Central memory CD8-positive, alpha-beta T cell (primary cell): ENCODE measurements at regions not wholly inside any gene's neighbourhood (a gene's known extent, or its start where the extent isn't known, plus 50 kb on each side); places are given as distances from the start of the nearest gene placed in this dataset.

Experiments used
- ATAC-seq: fragments of 150-1000 bp; cut with Tn5 transposase; replicated peaks from 2 replicates; pipeline ENCODE4 v1.10.0; 2022; ENCODE audit warnings: mild to moderate bottlenecking, moderate FRiP score, moderate number of reproducible peaks; ENCODE audit not compliant: poor library complexity, severe bottlenecking; ENCODE audit errors: extremely low read depth
- DNase-seq, 2 donors: peaks; one replicate each; pipeline ENCODE4 v3.0.0; 2021; ENCODE audit warnings: low spot score in 2 of 2
- H3K27ac Mint-ChIP-seq: one replicate; pipeline ENCODE4 v1.8.0; 2022; ENCODE audit warnings: low read depth, mild to moderate bottlenecking, moderate library complexity, mixed read lengths
- H3K27me3 Mint-ChIP-seq: one replicate; pipeline ENCODE4 v1.8.0; 2022; ENCODE audit warnings: mixed read lengths
- H3K36me3 Mint-ChIP-seq: one replicate; pipeline ENCODE4 v1.8.0; 2022; ENCODE audit warnings: mild to moderate bottlenecking, moderate library complexity, mixed read lengths; ENCODE audit not compliant: insufficient read depth
- H3K4me1 Mint-ChIP-seq: one replicate; pipeline ENCODE4 v1.8.0; 2022; ENCODE audit warnings: mixed read lengths
- H3K4me3 Mint-ChIP-seq: one replicate; pipeline ENCODE4 v1.8.0; 2022; ENCODE audit warnings: mild to moderate bottlenecking, moderate library complexity, mixed read lengths
- H3K9me3 Mint-ChIP-seq: one replicate; pipeline ENCODE4 v1.8.0; 2022; ENCODE audit warnings: mixed read lengths

DNA sequence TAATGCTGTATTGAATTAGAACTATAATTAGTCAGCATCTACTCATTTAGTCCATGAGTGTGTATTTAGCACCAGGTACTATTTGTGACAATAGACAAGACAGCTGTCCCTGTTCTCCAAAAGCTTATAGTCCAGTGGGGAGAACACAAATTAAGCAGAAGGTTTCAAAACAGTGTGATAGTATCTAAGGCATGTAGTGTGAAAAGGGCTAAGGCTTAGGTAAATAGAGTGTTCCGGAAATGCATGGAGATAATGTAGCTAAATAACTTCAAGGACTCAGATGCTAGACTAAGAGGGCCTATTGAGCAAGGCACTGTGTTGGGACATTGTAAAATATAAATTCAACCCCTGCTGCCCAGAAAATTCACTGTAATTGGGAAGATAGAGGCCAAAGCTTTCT is 144.1 kb upstream of the MIR17HG start:
- H3K27ac Mint-ChIP-seq = no peak overlapping the region
- peaks cover 2% of the 10 kb centered on the region for H3K36me3 Mint-ChIP-seq
- DNase-seq = no peak
- H3K27me3 Mint-ChIP-seq = peaks cover 7% of the 10 kb centered on the region
- H3K9me3 Mint-ChIP-seq = no peaks in the 10 kb centered on the region
- H3K4me3 Mint-ChIP-seq = no peak overlapping the region
- ATAC-seq = no peak
- H3K4me1 Mint-ChIP-seq = no peaks in the 10 kb centered on the region

DNA sequence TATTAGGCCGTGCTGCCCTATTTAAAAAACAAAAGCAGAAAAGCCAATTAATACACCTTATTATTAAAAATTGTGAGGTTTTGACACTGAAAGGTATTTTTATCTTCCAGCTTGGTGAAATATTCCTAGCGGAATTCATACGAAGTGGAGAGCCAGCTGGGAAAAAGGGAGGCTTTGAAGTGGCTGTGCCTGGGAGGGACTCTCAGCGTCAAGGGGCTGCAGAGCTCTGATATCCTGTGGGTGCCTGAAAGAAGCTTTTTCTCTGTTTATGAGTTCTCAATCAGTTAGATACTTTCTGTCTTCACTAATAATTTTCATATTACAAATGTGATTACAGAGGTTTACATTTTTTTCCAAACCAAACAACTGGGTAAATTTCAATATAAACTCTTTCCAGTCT is 140.2 kb upstream of the MIR17HG start:
- no peak overlapping the region for H3K4me3 Mint-ChIP-seq
- peaks cover 2% of the 10 kb centered on the region for H3K36me3 Mint-ChIP-seq
- DNase-seq (no peak), ATAC-seq (no peak)
- no peak overlapping the region for H3K27ac Mint-ChIP-seq
- no peaks in the 10 kb centered on the region for H3K27me3 Mint-ChIP-seq
- H3K4me1 Mint-ChIP-seq = no peaks in the 10 kb centered on the region
- no peaks in the 10 kb centered on the region for H3K9me3 Mint-ChIP-seq

DNA sequence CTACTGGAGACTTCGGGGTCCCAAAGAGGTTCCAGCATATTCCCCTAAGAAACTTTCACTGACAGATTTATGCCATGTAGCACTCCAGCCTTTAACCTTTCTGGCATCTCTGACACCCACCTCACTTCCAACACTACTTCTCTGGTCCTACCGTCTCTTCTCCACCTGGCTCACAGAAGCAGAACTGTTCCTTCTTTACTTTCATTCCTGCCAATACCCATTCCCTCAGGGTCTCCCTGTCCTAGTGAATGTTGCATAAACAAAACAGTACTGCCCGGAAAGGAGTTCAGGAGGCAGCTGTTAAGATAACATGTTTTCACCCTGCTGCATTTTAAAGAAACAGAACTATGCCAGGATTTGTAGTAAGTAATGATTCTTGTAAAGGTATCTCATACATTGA is 136.0 kb upstream of the MIR17HG start:
- DNase-seq (no peak), ATAC-seq (no peak)
- Mint-ChIP-seq H3K36me3 (no peaks in the 10 kb centered on the region), H3K27ac (no peak overlapping the region), H3K4me1 (no peaks in the 10 kb centered on the region), H3K4me3 (no peak overlapping the region), H3K27me3 (no peaks in the 10 kb centered on the region), H3K9me3 (no peaks in the 10 kb centered on the region)

GRCh38 chr13:91212231-91212630 is 135.3 kb upstream of the MIR17HG start:
- H3K27me3 Mint-ChIP-seq = peaks cover 4% of the 10 kb centered on the region
- no peak for ATAC-seq
- no peak overlapping the region for H3K4me3 Mint-ChIP-seq

GRCh38 chr13:91214031-91214430 is 133.5 kb upstream of the MIR17HG start:
- Mint-ChIP-seq H3K4me1 (no peaks in the 10 kb centered on the region), H3K4me3 (no peak overlapping the region), H3K9me3 (no peaks in the 10 kb centered on the region), H3K27me3 (peaks cover 12% of the 10 kb centered on the region), H3K27ac (no peak overlapping the region), H3K36me3 (no peaks in the 10 kb centered on the region)
- DNase-seq = no peak
- no peak for ATAC-seq

More at GRCh38 chr13:91212231-91212630, 135.3 kb upstream of the MIR17HG start:
- H3K27ac Mint-ChIP-seq = no peak overlapping the region
- no peaks in the 10 kb centered on the region for H3K9me3 Mint-ChIP-seq
- no peaks in the 10 kb centered on the region for H3K4me1 Mint-ChIP-seq
- H3K36me3 Mint-ChIP-seq = no peaks in the 10 kb centered on the region
- DNase-seq = no peak

- DNase-seq = no peak
- no peaks in the 10 kb centered on the region for H3K4me1 Mint-ChIP-seq
- H3K9me3 Mint-ChIP-seq = no peaks in the 10 kb centered on the region
- no peak overlapping the region for H3K27ac Mint-ChIP-seq
- peaks cover 12% of the 10 kb centered on the region for H3K27me3 Mint-ChIP-seq
- H3K36me3 Mint-ChIP-seq = no peaks in the 10 kb centered on the region
- no peak overlapping the region for H3K4me3 Mint-ChIP-seq
- no peak for ATAC-seq
Measured at GRCh38 chr13:91216928-91217700, 130.4 kb upstream of the MIR17HG start.

DNA sequence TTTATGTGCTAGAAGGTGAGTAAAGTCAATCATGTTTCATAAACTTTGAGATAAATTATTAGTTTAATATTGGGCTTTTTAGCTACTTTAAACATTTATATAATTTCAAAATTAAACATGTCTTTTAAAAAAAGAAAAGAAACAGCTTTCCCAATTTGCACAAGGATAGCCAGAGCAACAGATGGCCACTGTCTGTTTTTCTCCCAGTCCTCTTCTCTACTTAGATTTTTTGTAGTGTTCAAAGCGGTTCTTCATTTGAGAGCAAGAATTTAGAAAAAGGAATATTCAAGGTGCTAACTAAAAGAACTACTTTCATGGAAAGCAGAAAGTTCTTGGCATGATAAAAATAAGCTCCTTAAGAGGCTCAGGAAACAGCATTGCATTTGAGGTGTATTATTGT is 128.3 kb upstream of the MIR17HG start:
- no peak overlapping the region for H3K27ac Mint-ChIP-seq
- H3K4me1 Mint-ChIP-seq = no peaks in the 10 kb centered on the region
- no peak overlapping the region for H3K4me3 Mint-ChIP-seq
- no peaks in the 10 kb centered on the region for H3K36me3 Mint-ChIP-seq
- no peaks in the 10 kb centered on the region for H3K9me3 Mint-ChIP-seq
- H3K27me3 Mint-ChIP-seq = peaks cover 15% of the 10 kb centered on the region
- DNase-seq = no peak
- ATAC-seq = no peak

DNA sequence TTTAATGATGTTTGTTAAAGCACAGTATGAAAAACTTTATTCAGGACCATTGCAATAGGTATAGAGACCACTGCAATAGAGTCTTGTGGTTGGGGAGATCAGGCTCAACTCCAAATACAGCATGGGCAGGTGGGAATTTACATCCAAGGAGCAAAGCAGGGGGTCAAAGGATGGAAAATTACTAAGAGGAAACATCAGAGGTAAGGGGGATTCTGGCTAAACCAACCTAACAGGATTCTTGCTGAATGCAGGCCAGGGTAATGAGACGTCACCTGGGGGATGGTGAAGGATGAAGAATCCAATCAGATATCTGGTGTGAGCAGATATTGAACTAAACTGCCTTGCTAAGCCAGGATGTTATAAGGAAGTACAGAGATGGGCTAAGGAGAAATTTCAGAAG is 126.6 kb upstream of the MIR17HG start:
- no peaks in the 10 kb centered on the region for H3K36me3 Mint-ChIP-seq
- peaks cover 26% of the 10 kb centered on the region for H3K27me3 Mint-ChIP-seq
- H3K27ac Mint-ChIP-seq = no peak overlapping the region
- H3K4me1 Mint-ChIP-seq = no peaks in the 10 kb centered on the region
- ATAC-seq = no peak
- H3K4me3 Mint-ChIP-seq = no peak overlapping the region
- H3K9me3 Mint-ChIP-seq = no peaks in the 10 kb centered on the region
- no peak for DNase-seq

DNA sequence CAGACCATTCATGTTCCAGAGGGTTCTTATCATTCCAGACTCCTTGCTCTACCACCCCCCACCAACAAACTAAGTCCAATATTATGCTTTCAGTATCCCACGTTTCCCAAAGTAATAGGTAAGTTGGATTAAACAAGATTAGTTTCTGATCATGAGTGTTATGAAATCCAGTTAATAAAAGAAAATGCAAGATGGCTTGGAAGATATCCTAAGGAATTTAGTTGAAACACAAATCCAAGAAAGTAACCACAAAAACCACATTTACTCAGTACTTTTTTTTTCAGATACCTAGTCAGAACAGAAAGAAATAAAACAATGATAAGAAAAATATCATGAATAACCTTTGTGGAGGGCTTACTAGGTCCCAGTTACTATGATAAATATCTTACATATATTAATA is 119.4 kb upstream of the MIR17HG start:
- ATAC-seq = no peak
- H3K4me3 Mint-ChIP-seq = no peak overlapping the region

GRCh38 chr13:91228940-91229339 is 118.5 kb upstream of the MIR17HG start:
- Mint-ChIP-seq H3K9me3 (no peaks in the 10 kb centered on the region), H3K4me3 (no peak overlapping the region), H3K36me3 (no peaks in the 10 kb centered on the region), H3K27ac (no peak overlapping the region), H3K27me3 (peaks cover 17% of the 10 kb centered on the region), H3K4me1 (no peaks in the 10 kb centered on the region)
- DNase-seq = no peak
- ATAC-seq = no peak

More for the DNA sequence above, 119.4 kb upstream of the MIR17HG start:
- Mint-ChIP-seq H3K9me3 (no peaks in the 10 kb centered on the region), H3K36me3 (no peaks in the 10 kb centered on the region), H3K27ac (no peak overlapping the region), H3K4me1 (no peaks in the 10 kb centered on the region), H3K27me3 (peaks cover 18% of the 10 kb centered on the region)
- DNase-seq = no peak

GRCh38 chr13:91232716-91233115 is 114.8 kb upstream of the MIR17HG start:
- H3K9me3 Mint-ChIP-seq = no peaks in the 10 kb centered on the region
- no peak overlapping the region for H3K4me3 Mint-ChIP-seq
- H3K27ac Mint-ChIP-seq = no peak overlapping the region
- H3K27me3 Mint-ChIP-seq = no peaks in the 10 kb centered on the region
- ATAC-seq (no peak), DNase-seq (no peak)
- H3K36me3 Mint-ChIP-seq = no peaks in the 10 kb centered on the region
- no peaks in the 10 kb centered on the region for H3K4me1 Mint-ChIP-seq

DNA sequence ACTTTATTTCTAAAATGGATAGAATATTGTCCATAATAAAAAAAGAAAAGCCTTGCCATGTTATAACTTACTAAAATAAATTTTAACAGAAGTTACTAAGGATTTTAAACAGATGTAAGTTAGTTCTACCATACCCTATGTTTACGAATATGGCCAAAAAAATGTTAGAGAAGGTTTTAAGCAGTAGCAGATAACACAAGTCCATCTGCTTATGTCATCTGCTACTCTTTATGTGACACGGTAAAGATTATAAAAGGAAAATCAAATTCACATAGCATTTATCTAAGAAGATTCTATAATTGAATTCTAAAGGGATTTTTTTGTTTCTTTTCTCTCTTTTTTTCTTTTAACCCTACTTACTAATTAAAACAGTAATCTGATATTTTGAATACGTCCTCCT is 114.2 kb upstream of the MIR17HG start:
- no peak for ATAC-seq
- Mint-ChIP-seq H3K4me1 (no peaks in the 10 kb centered on the region), H3K27ac (no peak overlapping the region), H3K36me3 (no peaks in the 10 kb centered on the region), H3K9me3 (no peaks in the 10 kb centered on the region), H3K4me3 (no peak overlapping the region), H3K27me3 (peaks cover under 1% of the 10 kb centered on the region)
- DNase-seq = no peak

DNA sequence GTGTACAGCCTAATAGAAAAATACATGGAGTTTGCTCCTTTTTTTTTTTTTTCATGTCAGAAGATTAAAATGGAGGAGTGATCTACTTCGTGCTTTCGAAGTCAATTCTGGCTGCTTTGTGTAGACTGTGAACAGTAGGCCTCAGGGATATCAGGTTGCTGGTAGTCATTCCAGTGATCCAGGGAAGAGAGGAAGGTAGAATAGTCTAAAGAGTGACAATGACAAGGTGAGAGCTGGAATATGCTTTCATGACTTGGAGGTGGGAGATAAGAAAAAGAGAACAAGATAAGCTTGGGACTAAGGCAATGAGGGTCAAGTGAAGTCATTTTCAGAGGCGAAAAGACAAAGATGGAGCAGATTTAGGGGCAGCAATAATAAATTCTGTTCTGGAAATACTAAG is 111.3 kb upstream of the MIR17HG start:
- Mint-ChIP-seq H3K4me1 (no peaks in the 10 kb centered on the region), H3K4me3 (no peak overlapping the region), H3K27ac (no peak overlapping the region), H3K9me3 (peaks cover 5% of the 10 kb centered on the region), H3K27me3 (peaks cover 9% of the 10 kb centered on the region), H3K36me3 (no peaks in the 10 kb centered on the region)
- DNase-seq (no peak), ATAC-seq (no peak)
